HG02623 (cell line): ENCODE measurements at regions not wholly inside any gene's neighbourhood (a gene's known extent, or its start where the extent isn't known, plus 50 kb on each side); places are given as distances from the start of the nearest gene placed in this dataset.

Experiments used
- ATAC-seq: cut with Tn5 transposase; IDR thresholded peaks from one replicate; pipeline ENCODE4 v1.9.1; 2021; ENCODE audit warnings: moderate library complexity; ENCODE audit not compliant: unreplicated experiment

- no peak for ATAC-seq
Measured at GRCh38 chr4:180792541-180792940, 1450.7 kb upstream of the TENM3 start.

GRCh38 chr4:180794333-180794732, 1448.9 kb upstream of the TENM3 start:
- ATAC-seq = no peak

GRCh38 chr4:180798036-180798577, 1445.1 kb upstream of the TENM3 start:
- ATAC-seq = no peak

GRCh38 chr4:180799798-180800197, 1443.4 kb upstream of the TENM3 start:
- no peak for ATAC-seq

GRCh38 chr4:180805101-180805500, 1438.1 kb upstream of the TENM3 start:
- ATAC-seq = no peak

- no peak for ATAC-seq
Measured at GRCh38 chr4:180808862-180809261, 1434.3 kb upstream of the TENM3 start.

GRCh38 chr4:180809439-180809838, 1433.8 kb upstream of the TENM3 start:
- no peak for ATAC-seq

GRCh38 chr4:180810581-180810980, 1432.6 kb upstream of the TENM3 start:
- ATAC-seq = no peak

- no peak for ATAC-seq
Measured at GRCh38 chr4:180811556-180811955, 1431.6 kb upstream of the TENM3 start.

GRCh38 chr4:180812783-180813182, 1430.4 kb upstream of the TENM3 start:
- no peak for ATAC-seq

GRCh38 chr4:180814875-180815417, 1428.3 kb upstream of the TENM3 start:
- no peak for ATAC-seq

- ATAC-seq = no peak
Measured at GRCh38 chr4:180817529-180817928, 1425.7 kb upstream of the TENM3 start.

GRCh38 chr4:180823108-180823507, 1420.1 kb upstream of the TENM3 start:
- ATAC-seq = no peak

GRCh38 chr4:180827232-180828009, 1415.8 kb upstream of the TENM3 start:
- no peak for ATAC-seq

- ATAC-seq = no peak
Measured at GRCh38 chr4:180828455-180829018, 1414.7 kb upstream of the TENM3 start.

GRCh38 chr4:180832073-180832472, 1411.1 kb upstream of the TENM3 start:
- no peak for ATAC-seq

GRCh38 chr4:180840142-180840541, 1403.1 kb upstream of the TENM3 start:
- no peak for ATAC-seq

GRCh38 chr4:180850318-180850940, 1392.8 kb upstream of the TENM3 start:
- ATAC-seq = no peak

GRCh38 chr4:180852738-180853137, 1390.5 kb upstream of the TENM3 start:
- no peak for ATAC-seq

- no peak for ATAC-seq
Measured at GRCh38 chr4:180855184-180855583, 1388.0 kb upstream of the TENM3 start.

GRCh38 chr4:180860089-180860720, 1383.0 kb upstream of the TENM3 start:
- ATAC-seq = no peak
